Right lung (tissue), 2 donors: ENCODE measurements at regions not wholly inside any gene's neighbourhood (a gene's known extent, or its start where the extent isn't known, plus 50 kb on each side); places are given as distances from the start of the nearest gene placed in this dataset.

Experiments used
- DNase-seq, 2 donors: peaks; one replicate each; pipeline ENCODE4 v3.0.0-alpha.2; 2013

- no peak for DNase-seq
Observed at GRCh38 chr17:77564278-77564920, 394.1 kb upstream of the TNRC6C start.

DNA sequence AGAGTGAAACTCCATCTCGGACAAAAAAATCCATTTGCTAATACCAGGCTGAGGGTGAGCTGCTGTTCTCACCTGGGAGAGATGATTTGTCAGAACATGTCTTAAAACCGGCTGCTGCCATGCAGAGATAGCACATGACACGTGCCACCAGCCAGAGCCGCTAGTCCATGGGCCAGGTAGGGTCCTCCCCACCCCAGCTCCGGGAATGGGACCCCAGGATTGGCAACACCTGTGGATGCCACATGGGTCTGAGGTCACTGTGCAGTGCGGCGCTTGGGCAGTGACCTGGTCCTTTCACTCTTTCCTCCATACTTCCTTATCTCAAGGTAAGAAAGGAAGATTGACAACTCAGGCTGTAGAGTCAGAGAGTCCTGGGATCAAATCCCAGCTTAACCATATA lies 393.3 kb upstream of the TNRC6C start:
- DNase-seq: no peak

GRCh38 chr17:77566151-77566550 lies 392.4 kb upstream of the TNRC6C start:
- no peak for DNase-seq

GRCh38 chr17:77566566-77567138 lies 391.9 kb upstream of the TNRC6C start:
- DNase-seq: no peak

GRCh38 chr17:77568540-77568939 lies 390.0 kb upstream of the TNRC6C start:
- DNase-seq: no peak

- no peak for DNase-seq
Observed at GRCh38 chr17:77569846-77570564, 388.5 kb upstream of the TNRC6C start.

GRCh38 chr17:77570565-77570898 lies 388.0 kb upstream of the TNRC6C start:
- DNase-seq: no peak

DNA sequence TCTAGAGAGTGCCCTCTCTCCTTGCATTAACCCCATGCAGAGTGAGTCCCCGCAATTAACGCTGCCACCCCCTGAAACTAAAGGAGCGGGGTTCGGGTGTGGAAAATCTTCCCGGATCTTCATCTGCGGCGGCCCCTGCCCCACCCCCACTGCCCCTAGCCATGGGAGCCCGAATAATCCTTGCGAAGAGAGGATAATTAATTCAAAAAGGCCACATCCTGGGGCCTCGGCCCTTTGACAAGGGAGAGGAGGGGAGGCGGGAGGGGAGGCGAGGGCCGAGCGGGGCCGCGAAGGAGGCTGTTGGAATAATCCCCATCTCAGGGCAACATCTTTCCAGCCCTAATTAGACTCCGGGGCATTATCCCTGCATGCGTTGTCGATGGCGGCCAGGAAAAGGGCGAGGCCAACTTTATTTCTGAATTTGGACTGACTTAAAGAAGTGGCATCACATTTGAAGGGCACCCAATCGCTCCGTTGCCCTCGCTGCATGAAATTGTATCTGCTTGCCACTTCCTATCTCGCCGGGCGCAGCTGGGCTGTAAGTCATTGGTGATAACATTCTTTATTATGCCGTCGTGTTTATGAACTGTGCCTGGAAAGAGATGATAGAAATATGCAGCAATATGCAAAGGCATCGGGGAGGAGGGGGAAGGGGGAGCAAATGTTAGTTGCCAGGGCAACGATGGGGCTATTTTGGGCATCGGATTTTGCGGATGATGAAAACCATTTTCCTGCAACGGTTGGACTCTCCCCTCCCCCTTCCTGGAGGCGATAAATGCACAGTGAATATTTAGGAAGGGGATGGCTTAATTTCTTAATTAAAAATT lies 387.1 kb upstream of the TNRC6C start:
- peak; percentile 81 to 88 for DNase-seq

- DNase-seq: no peak
Observed at GRCh38 chr17:77572065-77572601, 386.4 kb upstream of the TNRC6C start.

GRCh38 chr17:77572851-77573250 lies 385.7 kb upstream of the TNRC6C start:
- no peak for DNase-seq

DNA sequence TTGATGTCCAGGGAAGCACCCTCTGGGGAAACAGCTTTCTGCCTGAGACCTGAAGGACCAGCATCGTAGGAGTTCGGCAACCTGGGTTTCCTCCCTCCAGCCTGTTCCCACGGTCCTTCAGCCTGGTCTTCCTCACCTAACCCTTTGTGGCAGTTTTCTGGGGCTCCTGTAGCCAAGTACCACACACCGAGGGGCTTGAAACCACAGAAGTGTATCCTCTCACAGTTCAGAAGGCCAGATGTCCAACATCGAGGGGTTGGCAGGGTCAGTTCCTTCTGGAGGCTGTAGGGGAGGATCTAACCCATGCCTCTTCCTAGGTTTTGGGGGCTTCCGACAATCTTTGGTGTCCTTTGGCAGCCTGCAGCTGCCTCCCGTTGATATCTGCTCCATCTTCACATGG lies 381.0 kb upstream of the TNRC6C start:
- DNase-seq: no peak

DNA sequence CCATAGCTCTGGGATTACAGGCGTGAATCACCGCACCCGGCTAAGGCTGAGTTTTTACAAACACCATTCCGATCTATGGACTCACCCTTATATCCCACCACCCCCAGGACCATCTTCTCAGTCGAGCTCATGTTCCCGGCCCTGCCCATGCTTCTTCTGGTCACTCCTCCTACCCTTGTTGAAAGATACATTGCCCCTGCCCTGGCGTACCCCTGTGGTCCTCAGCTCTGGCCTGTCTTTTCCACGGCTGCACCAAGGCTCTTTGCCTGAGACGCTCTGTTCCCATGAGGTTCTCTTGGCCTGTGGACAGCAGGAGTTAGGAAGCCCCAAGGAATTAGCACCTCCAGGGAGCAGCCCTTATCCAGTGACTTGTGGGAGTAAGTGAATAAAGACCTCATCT lies 379.4 kb upstream of the TNRC6C start:
- DNase-seq: no peak

DNA sequence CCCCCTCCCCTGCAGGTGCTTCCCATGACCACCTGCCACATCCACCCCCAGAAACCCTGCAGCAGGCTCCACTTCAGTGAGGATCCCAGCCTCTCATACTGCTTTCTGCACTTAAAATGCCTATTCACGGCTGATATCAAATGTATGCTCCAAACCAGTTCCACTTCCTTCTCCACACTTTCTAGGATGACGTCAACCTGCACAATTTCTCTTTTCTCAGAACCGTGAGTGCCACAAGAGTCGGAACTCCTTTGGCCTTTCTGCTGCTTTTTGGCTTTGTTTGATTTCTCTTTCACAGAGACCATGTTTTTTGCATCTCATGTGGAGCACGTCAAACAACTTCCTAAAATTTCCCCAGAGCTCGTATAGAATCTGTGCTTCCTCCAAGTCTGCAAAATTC lies 378.8 kb upstream of the TNRC6C start:
- DNase-seq: peak; percentile 49 to 60

DNA sequence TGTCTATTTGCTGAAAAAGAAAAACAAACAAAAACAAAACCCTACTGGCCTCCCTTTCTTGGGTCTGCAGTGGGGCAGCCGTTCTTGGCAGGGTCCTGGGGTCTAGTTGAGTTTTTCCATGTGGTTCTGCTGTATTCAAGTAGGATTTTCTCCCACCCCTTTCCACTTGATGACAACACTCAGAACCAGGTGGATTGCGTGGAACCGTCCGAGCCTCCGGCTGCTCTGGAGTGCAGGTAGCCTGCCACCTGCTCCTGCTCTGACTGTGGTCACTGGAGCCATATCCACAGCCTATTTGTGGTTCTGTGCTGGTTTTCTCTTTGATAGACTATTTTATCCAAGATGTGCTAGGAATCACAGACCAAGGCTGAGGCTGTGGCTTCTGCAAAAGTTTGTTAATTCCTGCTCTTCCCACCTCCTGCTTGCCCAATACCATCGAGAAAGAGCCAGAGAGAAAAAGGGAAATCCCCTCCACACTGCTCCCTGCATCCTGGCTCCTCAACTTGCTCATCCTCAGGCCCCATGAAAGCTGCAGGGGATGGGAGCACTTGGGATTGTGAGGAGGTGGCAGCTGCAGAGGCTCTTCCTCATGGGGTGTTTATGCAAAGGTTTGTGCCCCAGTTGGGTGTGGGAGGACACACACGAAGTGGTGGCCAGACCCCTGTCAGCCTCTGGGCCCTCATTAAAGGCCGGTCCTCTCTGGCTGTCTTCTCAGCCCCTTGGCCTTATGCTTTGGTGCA lies 377.8 kb upstream of the TNRC6C start:
- DNase-seq: no peak

- DNase-seq: no peak
Observed at GRCh38 chr17:77581480-77581879, 377.0 kb upstream of the TNRC6C start.

DNA sequence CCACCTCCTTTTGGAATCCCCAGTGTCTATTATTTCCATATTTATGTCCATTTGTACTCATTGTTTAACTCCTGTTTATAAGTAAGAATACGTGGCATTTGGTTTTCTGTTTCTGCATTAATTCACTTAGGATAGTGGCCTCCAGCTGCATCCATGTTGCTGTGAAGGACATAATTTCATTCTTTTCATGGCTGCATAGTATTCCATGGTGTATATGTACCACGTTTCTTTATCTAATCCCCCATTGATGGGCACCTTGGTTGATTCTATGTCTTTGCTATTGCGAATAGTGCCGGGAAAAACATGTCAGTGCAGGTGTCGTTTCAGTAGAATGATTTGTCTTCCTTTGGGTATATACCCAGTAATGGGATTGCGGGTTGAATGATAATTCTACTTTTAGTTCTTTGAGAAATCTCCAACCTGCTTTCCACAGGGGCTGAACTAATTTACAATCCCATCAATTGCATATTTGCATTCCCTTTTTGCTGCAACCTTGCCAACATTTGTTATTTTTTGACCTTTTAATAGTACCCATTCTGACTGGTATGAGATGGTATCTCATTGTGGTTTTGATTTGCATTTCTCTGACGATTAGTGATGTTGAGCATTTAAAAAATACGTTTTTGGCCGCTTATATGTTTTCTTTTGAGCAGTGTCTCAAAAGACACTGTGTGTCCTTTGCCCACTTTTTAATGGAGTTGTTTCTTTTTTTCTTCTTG lies 373.2 kb upstream of the TNRC6C start:
- no peak for DNase-seq

DNA sequence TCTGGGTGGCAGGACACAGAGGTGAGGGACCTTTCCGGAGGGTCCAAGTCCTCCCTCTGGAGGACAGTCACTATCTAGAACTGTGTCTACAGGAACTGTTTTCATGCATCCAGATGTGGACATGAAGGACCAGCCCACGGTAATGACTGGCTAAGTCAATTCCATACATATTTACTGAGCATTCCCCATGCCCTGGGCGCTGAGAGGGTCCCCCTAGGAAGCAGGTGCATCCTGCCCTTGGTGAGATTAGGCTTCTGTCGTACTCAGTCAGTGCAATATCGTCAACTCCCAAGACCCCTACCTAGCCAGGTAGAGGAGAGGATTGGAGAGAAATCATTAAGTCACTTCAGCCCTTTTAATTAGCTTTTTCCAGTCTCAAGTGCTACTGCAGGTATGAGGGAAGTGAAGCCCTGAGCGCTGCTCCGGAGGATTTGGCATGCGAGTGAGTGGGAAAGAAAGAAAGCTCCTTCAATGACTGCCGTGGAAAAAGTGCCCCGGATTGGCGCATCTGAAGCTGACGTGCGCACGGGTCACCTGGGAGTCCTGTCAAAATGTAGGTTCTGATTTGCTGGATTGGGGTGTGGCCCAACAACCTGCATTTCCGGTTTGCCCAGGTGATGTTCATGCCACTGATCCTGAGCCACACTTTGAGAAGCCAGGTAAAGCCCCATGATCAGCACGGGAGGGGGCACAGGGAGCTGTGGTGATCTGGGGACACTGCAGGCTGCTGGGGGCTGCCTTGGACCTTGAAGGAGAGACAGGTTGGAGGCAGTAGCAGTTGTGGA lies 367.4 kb upstream of the TNRC6C start:
- peak; percentile 17 to 28 for DNase-seq

DNA sequence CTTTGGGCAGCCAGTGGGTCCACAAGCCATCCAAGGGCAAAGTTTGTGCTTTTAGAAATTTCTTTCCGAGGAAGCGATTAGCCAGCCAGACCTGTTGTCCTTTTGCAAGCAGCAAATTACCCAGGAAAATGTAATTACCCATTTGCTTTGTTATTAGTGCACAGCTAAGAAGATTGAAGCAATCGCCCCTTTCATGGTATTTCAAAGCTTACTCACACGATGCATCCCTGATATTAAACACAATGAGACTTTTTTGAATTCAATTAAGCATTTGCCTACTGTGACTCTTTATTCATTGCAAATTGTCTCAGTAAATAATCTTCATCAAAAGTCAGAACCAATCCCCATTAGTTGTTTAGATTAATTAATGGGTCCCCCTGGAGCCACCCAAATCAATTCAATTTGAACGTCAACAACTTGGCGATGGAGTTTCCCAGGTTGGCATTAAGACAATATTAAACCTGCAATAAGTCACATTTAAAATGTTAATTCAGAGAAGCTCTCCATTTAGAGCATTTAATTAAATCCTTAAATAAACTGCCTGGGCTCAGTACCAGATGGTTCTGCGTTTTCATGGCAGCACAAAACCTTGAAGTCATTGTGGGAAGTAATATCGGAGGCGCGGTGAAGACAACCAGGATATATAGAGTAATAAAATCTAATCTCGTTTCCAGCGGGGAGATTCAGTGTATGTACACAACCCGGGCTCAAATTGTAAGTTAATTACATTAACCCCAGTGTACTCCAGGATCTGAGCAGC lies 366.2 kb upstream of the TNRC6C start:
- DNase-seq: no peak

GRCh38 chr17:77593081-77593480 lies 365.4 kb upstream of the TNRC6C start:
- no peak for DNase-seq
